ENCODE measurements at regions not wholly inside any gene's neighbourhood (a gene's known extent, or its start where the extent isn't known, plus 50 kb on each side); places are given as distances from the start of the nearest gene placed in this dataset.

GRCh38 chr2:236974752-236975151 is 110.9 kb upstream of the COPS8 start:
- WGBS, 5 donors: 72 to 96% (median 89%) methylated on average over 8 of the region's 8 CpGs
- Histone ChIP-seq H3K4me3 (no peak overlapping the region), H3K9me3 (no peaks in the 10 kb centered on the region), H3K27me3 (no peaks in the 10 kb centered on the region), H3K4me1 (peaks cover 0 to 29% (median 4%) of the 10 kb centered on the region in 4 donors), H3K27ac (peak overlapping the region in 1 of 5 donors; percentile 33), H3K36me3 (no peaks in the 10 kb centered on the region)
- intact Hi-C loops (cut with DNase I; ENCODE audit: low total_unique reads): no loop called here
- DNase-seq: no peak
- no peak for TF ChIP-seq POLR2AphosphoS5 (IDR thresholded peaks at IDR 0.05)
- TF ChIP-seq POLR2A (IDR thresholded peaks at IDR 0.05): no peak
- TF ChIP-seq, protein P1, sequence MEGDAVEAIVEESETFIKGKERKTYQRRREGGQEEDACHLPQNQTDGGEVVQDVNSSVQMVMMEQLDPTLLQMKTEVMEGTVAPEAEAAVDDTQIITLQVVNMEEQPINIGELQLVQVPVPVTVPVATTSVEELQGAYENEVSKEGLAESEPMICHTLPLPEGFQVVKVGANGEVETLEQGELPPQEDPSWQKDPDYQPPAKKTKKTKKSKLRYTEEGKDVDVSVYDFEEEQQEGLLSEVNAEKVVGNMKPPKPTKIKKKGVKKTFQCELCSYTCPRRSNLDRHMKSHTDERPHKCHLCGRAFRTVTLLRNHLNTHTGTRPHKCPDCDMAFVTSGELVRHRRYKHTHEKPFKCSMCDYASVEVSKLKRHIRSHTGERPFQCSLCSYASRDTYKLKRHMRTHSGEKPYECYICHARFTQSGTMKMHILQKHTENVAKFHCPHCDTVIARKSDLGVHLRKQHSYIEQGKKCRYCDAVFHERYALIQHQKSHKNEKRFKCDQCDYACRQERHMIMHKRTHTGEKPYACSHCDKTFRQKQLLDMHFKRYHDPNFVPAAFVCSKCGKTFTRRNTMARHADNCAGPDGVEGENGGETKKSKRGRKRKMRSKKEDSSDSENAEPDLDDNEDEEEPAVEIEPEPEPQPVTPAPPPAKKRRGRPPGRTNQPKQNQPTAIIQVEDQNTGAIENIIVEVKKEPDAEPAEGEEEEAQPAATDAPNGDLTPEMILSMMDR (IDR thresholded peaks at IDR 0.05): no peak
- TF ChIP-seq EP300 (IDR thresholded peaks at IDR 0.05): no peak

DNA sequence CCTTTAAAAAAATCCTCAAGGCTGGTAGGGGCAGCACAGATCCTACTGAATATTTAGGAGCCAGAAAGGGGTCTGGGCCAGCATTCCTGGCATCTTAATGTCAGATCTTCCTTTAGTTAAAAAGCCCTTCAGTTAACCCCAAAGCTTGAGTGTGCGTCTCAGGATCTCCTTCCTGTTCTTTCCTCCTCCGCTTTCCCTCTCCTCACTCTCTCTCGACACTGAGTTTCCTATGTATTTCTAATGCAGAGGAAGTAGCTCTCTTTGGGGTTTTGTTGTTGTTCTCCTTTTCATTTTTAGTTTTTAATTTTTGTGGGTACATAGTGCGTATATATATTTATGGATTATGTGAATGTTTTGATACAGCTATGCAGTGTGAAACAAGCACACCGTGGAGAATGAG is 109.9 kb upstream of the COPS8 start:
- Histone ChIP-seq H3K27me3 (no peaks in the 10 kb centered on the region), H3K9me3 (no peaks in the 10 kb centered on the region), H3K36me3 (no peaks in the 10 kb centered on the region), H3K4me3 (no peak overlapping the region), H3K4me1 (peaks cover 0 to 29% (median 4%) of the 10 kb centered on the region in 4 donors), H3K27ac (peak overlapping the region in 2 of 5 donors; percentile 50 to 54)
- TF ChIP-seq EP300 (IDR thresholded peaks at IDR 0.05) (no peak), POLR2A (IDR thresholded peaks at IDR 0.05) (no peak), POLR2AphosphoS5 (IDR thresholded peaks at IDR 0.05) (no peak)
- TF ChIP-seq, protein P1 (IDR thresholded peaks at IDR 0.05): no peak
- intact Hi-C loops (cut with DNase I; ENCODE audit: low total_unique reads): no loop called here
- 82 to 94% (median 87%) methylated on average over 5 of the region's 5 CpGs for WGBS, 5 donors
- no peak for DNase-seq

DNA sequence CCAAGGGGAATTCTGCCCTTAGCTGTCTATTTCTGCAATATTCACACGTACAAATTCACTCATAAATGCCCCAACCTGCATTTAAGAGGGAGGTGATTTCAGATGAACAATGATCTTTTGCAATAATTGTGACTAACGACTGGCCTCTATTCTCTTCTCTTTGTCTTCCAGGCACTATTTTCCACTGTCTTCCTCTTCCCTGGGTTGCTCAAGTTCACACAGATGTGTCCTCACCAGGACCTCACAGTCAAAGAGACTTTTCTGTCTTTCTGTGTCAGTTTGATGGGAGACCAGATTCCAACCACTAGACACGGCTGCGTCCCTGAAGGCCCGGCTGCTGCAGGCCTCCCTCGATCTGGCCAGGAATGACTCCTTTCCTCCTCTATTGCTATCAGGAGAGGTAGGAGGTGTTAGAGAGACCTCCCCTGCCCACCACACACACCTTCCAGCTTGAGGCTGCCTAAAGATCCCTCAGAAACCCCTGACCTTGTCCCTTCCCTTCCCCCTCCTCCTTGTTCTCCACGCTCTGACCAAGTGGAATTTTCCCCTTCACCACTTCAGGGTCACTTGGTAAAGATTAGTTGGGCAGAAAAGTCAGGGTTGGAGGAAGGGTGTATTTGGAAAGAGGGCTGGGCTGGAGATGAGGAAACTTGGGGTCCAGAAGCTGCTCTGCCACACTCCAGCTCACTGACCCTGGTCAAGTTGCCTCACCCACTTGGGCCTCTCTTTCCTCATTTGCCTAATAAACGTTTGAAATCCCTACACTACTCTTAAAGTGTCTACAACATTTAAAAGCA is 109.2 kb upstream of the COPS8 start:
- peak overlapping the region in 2 of 5 donors; percentile 50 to 54 for H3K27ac ChIP-seq
- H3K9me3 ChIP-seq: no peaks in the 10 kb centered on the region
- H3K4me1 ChIP-seq: peaks cover 0 to 22% (median 4%) of the 10 kb centered on the region in 4 donors
- no peaks in the 10 kb centered on the region for H3K36me3 ChIP-seq
- intact Hi-C loops (cut with DNase I; ENCODE audit: low total_unique reads): no loop called here
- TF ChIP-seq POLR2AphosphoS5 (IDR thresholded peaks at IDR 0.05) (no peak), POLR2A (IDR thresholded peaks at IDR 0.05) (no peak), EP300 (IDR thresholded peaks at IDR 0.05) (no peak)
- TF ChIP-seq, protein P1 (IDR thresholded peaks at IDR 0.05): no peak
- WGBS, 5 donors: 73 to 83% (median 79%) methylated on average over 8 of the region's 8 CpGs
- DNase-seq: no peak
- no peaks in the 10 kb centered on the region for H3K27me3 ChIP-seq
- H3K4me3 ChIP-seq: no peak overlapping the region

DNA sequence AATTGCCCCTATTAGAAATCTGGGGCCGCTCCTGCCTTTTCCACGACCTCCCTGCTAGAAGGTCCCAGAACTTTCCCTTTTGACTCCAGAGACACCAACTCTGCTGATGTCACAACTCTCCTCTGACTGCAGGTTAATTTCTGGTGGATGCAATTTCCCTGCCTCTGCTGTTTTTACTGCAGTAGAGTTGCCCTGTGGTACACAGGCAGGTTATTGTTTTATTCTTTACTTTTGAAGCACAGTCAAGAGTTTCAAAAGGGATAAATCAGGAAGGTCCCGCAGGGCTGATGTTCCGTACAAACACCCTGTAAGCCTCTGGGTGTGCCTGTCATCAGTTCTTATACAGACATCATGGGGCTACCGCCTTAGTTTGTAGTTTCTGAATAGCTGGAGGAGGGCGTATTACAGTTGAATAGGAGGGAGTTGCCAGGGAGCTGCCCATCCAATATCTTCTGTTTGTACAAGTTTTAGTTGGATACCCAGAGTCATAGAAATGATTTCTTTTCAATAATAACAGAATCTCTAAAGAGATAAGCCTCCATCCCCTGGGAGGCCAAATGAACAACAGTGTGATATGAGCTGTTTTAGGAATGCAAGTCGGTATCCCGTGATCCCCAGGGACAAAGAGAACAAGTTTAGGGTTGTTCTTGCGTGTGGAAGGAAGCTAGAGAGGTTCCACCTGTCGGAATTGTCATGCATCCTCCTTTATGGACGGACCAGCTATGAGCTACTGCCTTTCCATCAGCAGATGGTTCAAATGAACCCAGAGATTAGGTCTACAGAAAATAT is 108.4 kb upstream of the COPS8 start:
- no peak for DNase-seq
- no peaks in the 10 kb centered on the region for H3K36me3 ChIP-seq
- H3K4me3 ChIP-seq: no peak overlapping the region
- TF ChIP-seq POLR2AphosphoS5 (IDR thresholded peaks at IDR 0.05) (no peak), POLR2A (IDR thresholded peaks at IDR 0.05) (no peak), EP300 (IDR thresholded peaks at IDR 0.05) (no peak)
- TF ChIP-seq, protein P1 (IDR thresholded peaks at IDR 0.05): no peak
- H3K27me3 ChIP-seq: no peaks in the 10 kb centered on the region
- H3K4me1 ChIP-seq: peaks cover 0 to 16% (median 4%) of the 10 kb centered on the region in 4 donors
- WGBS, 5 donors: 80 to 90% (median 88%) methylated on average over 11 of the region's 11 CpGs
- intact Hi-C loops (cut with DNase I; ENCODE audit: low total_unique reads): no loop called here
- no peaks in the 10 kb centered on the region for H3K9me3 ChIP-seq
- H3K27ac ChIP-seq: peak overlapping the region in 2 of 5 donors; percentile 50 to 54
